WTC11 (cell line): ENCODE measurements at regions not wholly inside any gene's neighbourhood (a gene's known extent, or its start where the extent isn't known, plus 50 kb on each side); places are given as distances from the start of the nearest gene placed in this dataset.

Source experiments
- ETV6 ChIP-seq: sonication (generic); formaldehyde crosslinking; IDR thresholded peaks from 2 replicates; pipeline ENCODE4 v1.8.1; 2022; ENCODE audit warnings: mild to moderate bottlenecking, missing genetic modification reagents
- FOXP1 ChIP-seq: sonication (generic); formaldehyde crosslinking; IDR thresholded peaks from 2 replicates; pipeline ENCODE4 v1.8.0; 2022; ENCODE audit warnings: missing genetic modification reagents, mild to moderate bottlenecking, moderate library complexity, borderline replicate concordance
- GABPB1 ChIP-seq: sonication (generic); formaldehyde crosslinking; IDR thresholded peaks from 2 replicates; pipeline ENCODE4 v1.8.1; 2023; ENCODE audit warnings: mild to moderate bottlenecking, missing genetic modification reagents
- IRF2 ChIP-seq: sonication (generic); formaldehyde crosslinking; IDR thresholded peaks from 2 replicates; pipeline ENCODE4 v1.8.0; 2022; ENCODE audit warnings: low read depth, missing genetic modification reagents, borderline replicate concordance
- NFE2L1 ChIP-seq: sonication (generic); formaldehyde crosslinking; IDR thresholded peaks from 2 replicates; pipeline ENCODE4 v1.8.1; 2023; ENCODE audit warnings: missing genetic modification reagents
- NR1H2 ChIP-seq: sonication (generic); formaldehyde crosslinking; IDR thresholded peaks from 2 replicates; pipeline ENCODE4 v1.9.0; 2021; ENCODE audit warnings: mild to moderate bottlenecking, moderate library complexity, missing genetic modification reagents
- NR2C2 ChIP-seq: sonication (generic); formaldehyde crosslinking; IDR thresholded peaks from 2 replicates; pipeline ENCODE4 v1.8.0; 2022; ENCODE audit warnings: mild to moderate bottlenecking, missing genetic modification reagents
- SP1 ChIP-seq: sonication (generic); formaldehyde crosslinking; conservative IDR thresholded peaks from 2 replicates; pipeline ENCODE4 v1.8.1; 2022; ENCODE audit warnings: missing genetic modification reagents
- ZNF423 ChIP-seq: fragments of 250-450 bp; sonication (Bioruptor Pico); IDR thresholded peaks from 2 replicates; pipeline ENCODE4 v2.1.2; 2022; ENCODE audit warnings: mild to moderate bottlenecking, moderate library complexity
- TF ChIP-seq, protein P1 (sequence below): sonication (generic); formaldehyde crosslinking; IDR thresholded peaks from 2 replicates; pipeline ENCODE4 v1.8.0; 2022; ENCODE audit warnings: mild to moderate bottlenecking, missing genetic modification reagents
- TF ChIP-seq, protein P2 (sequence below): fragments of 200-600 bp; IDR thresholded peaks from 2 replicates; pipeline ENCODE4 v1.8.0; 2022; ENCODE audit warnings: antibody characterized with exemption
- TF ChIP-seq, protein P3 (sequence below): sonication (generic); formaldehyde crosslinking; IDR thresholded peaks from 2 replicates; pipeline ENCODE4 v1.8.0; 2022; ENCODE audit warnings: mild to moderate bottlenecking, missing genetic modification reagents

DNA sequence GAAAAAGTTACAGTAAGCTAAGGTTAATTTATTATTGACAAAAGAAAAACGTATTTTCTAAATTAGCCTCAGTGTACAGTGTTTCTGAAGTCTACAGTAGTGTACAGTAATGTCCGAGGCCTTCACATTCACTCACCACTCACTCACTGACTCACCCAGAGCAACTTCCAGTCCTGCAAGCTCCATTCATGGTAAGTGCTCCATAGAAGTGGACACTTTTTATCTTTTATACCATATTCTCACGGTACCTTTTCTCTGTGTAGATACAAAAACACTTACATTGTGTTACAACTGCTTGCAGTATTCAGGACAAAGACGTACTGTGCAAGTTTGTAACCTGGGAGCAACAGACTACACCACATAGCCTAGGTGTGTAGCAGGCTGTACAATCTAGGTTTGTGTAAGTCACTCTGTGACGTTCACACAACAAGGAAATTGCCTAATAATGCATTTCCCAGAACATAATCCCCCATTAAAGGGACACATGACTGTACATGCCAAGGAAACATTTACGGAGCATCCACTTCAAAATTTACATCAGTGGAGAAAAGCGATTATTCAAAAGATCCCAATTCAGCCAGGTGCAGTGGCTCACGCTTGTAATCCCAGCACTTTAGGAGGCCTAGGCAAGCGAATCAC lies 133.4 kb downstream of the BANF2 start:
- no peak for TF ChIP-seq ETV6 (CRISPR knock-in tag)
- TF ChIP-seq GABPB1 (CRISPR knock-in tag): no peak
- TF ChIP-seq, protein P1, sequence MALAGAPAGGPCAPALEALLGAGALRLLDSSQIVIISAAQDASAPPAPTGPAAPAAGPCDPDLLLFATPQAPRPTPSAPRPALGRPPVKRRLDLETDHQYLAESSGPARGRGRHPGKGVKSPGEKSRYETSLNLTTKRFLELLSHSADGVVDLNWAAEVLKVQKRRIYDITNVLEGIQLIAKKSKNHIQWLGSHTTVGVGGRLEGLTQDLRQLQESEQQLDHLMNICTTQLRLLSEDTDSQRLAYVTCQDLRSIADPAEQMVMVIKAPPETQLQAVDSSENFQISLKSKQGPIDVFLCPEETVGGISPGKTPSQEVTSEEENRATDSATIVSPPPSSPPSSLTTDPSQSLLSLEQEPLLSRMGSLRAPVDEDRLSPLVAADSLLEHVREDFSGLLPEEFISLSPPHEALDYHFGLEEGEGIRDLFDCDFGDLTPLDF (CRISPR knock-in tag): no peak
- no peak for TF ChIP-seq NFE2L1 (CRISPR knock-in tag)
- TF ChIP-seq, protein P2, sequence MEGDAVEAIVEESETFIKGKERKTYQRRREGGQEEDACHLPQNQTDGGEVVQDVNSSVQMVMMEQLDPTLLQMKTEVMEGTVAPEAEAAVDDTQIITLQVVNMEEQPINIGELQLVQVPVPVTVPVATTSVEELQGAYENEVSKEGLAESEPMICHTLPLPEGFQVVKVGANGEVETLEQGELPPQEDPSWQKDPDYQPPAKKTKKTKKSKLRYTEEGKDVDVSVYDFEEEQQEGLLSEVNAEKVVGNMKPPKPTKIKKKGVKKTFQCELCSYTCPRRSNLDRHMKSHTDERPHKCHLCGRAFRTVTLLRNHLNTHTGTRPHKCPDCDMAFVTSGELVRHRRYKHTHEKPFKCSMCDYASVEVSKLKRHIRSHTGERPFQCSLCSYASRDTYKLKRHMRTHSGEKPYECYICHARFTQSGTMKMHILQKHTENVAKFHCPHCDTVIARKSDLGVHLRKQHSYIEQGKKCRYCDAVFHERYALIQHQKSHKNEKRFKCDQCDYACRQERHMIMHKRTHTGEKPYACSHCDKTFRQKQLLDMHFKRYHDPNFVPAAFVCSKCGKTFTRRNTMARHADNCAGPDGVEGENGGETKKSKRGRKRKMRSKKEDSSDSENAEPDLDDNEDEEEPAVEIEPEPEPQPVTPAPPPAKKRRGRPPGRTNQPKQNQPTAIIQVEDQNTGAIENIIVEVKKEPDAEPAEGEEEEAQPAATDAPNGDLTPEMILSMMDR: no peak
- TF ChIP-seq, protein P3, sequence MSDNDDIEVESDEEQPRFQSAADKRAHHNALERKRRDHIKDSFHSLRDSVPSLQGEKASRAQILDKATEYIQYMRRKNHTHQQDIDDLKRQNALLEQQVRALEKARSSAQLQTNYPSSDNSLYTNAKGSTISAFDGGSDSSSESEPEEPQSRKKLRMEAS (CRISPR knock-in tag): no peak
- TF ChIP-seq FOXP1: no peak
- TF ChIP-seq NR2C2 (CRISPR knock-in tag): no peak
- no peak for TF ChIP-seq NR1H2 (CRISPR knock-in tag)
- TF ChIP-seq ZNF423: no peak
- no peak for TF ChIP-seq SP1 (CRISPR knock-in tag)
- TF ChIP-seq IRF2 (CRISPR knock-in tag): no peak
